KMS-11 (cell line): ENCODE measurements at regions not wholly inside any gene's neighbourhood (a gene's known extent, or its start where the extent isn't known, plus 50 kb on each side); places are given as distances from the start of the nearest gene placed in this dataset.

ENCODE experiments used
- H2AFZ ChIP-seq: fragments of 200-600 bp; sonication (generic); 2 replicates; pipeline ENCODE4 v1.6.1; 2016; ENCODE audit warnings: antibody characterized with exemption, mixed run types, low read depth
- H3K27ac ChIP-seq: fragments of 200-600 bp; sonication (generic); 2 replicates; pipeline ENCODE4 v1.6.1; 2016; ENCODE audit warnings: mild to moderate bottlenecking, mixed run types
- H3K27me3 ChIP-seq: fragments of 200-600 bp; sonication (generic); 2 replicates; pipeline ENCODE4 v1.6.1; 2017; ENCODE audit warnings: mild to moderate bottlenecking, low read depth, mixed run types, moderate library complexity; ENCODE audit not compliant: insufficient read depth
- H3K36me3 ChIP-seq: fragments of 200-600 bp; sonication (generic); 2 replicates; pipeline ENCODE4 v1.6.1; 2017; ENCODE audit warnings: mild to moderate bottlenecking, mixed run types; ENCODE audit not compliant: insufficient read depth
- H3K4me1 ChIP-seq: fragments of 200-600 bp; sonication (generic); 2 replicates; pipeline ENCODE4 v1.6.1; 2016; ENCODE audit warnings: mild to moderate bottlenecking, low read depth, mixed run types; ENCODE audit not compliant: poor library complexity, severe bottlenecking
- H3K4me2 ChIP-seq: fragments of 200-600 bp; sonication (generic); 2 replicates; pipeline ENCODE4 v1.7.0; 2016; ENCODE audit warnings: mild to moderate bottlenecking, mixed run types
- H3K4me3 ChIP-seq: fragments of 200-600 bp; sonication (generic); IDR thresholded peaks from 2 replicates; pipeline ENCODE4 v1.6.1; 2017; ENCODE audit warnings: low read depth, low read length, mixed read lengths; ENCODE audit not compliant: insufficient read depth
- H3K79me2 ChIP-seq: fragments of 200-600 bp; sonication (generic); 2 replicates; pipeline ENCODE4 v1.6.1; 2016; ENCODE audit warnings: low read depth, mixed run types; ENCODE audit not compliant: insufficient read depth
- H3K9ac ChIP-seq: fragments of 200-600 bp; sonication (generic); 2 replicates; pipeline ENCODE4 v1.6.1; 2016; ENCODE audit warnings: mild to moderate bottlenecking, mixed run types
- H4K20me1 ChIP-seq: fragments of 200-600 bp; sonication (generic); 2 replicates; pipeline ENCODE4 v1.6.1; 2016; ENCODE audit warnings: mild to moderate bottlenecking, mixed run types; ENCODE audit not compliant: insufficient read depth
- TF ChIP-seq, protein P1 (sequence below): fragments of 200-600 bp; sonication (generic); conservative IDR thresholded peaks from 2 replicates; pipeline ENCODE4 v1.6.1; 2017; ENCODE audit warnings: low read depth, mild to moderate bottlenecking, antibody characterized with exemption, low read length, moderate library complexity, mixed read lengths

GRCh38 chr10:128716181-128716580 lies 590.0 kb upstream of the MKI67 start:
- H3K27ac ChIP-seq, result no peak overlapping the region
- TF ChIP-seq, protein P1, sequence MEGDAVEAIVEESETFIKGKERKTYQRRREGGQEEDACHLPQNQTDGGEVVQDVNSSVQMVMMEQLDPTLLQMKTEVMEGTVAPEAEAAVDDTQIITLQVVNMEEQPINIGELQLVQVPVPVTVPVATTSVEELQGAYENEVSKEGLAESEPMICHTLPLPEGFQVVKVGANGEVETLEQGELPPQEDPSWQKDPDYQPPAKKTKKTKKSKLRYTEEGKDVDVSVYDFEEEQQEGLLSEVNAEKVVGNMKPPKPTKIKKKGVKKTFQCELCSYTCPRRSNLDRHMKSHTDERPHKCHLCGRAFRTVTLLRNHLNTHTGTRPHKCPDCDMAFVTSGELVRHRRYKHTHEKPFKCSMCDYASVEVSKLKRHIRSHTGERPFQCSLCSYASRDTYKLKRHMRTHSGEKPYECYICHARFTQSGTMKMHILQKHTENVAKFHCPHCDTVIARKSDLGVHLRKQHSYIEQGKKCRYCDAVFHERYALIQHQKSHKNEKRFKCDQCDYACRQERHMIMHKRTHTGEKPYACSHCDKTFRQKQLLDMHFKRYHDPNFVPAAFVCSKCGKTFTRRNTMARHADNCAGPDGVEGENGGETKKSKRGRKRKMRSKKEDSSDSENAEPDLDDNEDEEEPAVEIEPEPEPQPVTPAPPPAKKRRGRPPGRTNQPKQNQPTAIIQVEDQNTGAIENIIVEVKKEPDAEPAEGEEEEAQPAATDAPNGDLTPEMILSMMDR, result no peak
- no peaks in the 10 kb centered on the region for H3K4me1 ChIP-seq
- H3K79me2 ChIP-seq, result no peaks in the 10 kb centered on the region
- H3K36me3 ChIP-seq, result no peaks in the 10 kb centered on the region
- H3K9ac ChIP-seq, result no peak overlapping the region
- no peaks in the 10 kb centered on the region for H3K27me3 ChIP-seq
- H3K4me2 ChIP-seq, result no peak overlapping the region
- H4K20me1 ChIP-seq, result no peaks in the 10 kb centered on the region
- no peak overlapping the region for H2AFZ ChIP-seq
- H3K4me3 ChIP-seq, result no peak overlapping the region

GRCh38 chr10:128721963-128722445 lies 595.8 kb upstream of the MKI67 start:
- no peak overlapping the region for H3K27ac ChIP-seq

DNA sequence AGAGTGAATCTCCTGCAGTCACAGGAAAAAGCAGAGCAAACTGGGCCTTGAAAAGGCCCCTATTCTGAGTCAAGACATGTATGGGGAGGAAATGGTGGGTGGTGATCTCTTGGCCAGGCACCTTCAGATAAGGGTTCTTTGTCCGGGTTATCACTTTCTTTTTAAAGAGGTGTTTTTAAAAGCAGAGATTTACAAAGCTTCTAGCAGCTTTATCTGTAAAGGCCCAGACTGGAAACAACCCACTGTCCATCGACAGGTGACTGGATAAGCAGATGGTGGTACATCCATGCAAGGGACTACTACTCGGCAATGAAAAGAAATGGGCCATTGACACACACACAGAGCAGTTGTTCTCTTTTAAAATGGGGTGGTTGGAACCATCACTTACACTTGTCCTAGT lies 596.7 kb upstream of the MKI67 start:
- H3K79me2 ChIP-seq, result no peaks in the 10 kb centered on the region
- TF ChIP-seq, protein P1, result no peak
- H3K27me3 ChIP-seq, result no peaks in the 10 kb centered on the region

More at GRCh38 chr10:128721963-128722445, 595.8 kb upstream of the MKI67 start:
- TF ChIP-seq, protein P1, result no peak
- no peak overlapping the region for H3K4me2 ChIP-seq
- no peaks in the 10 kb centered on the region for H4K20me1 ChIP-seq
- H2AFZ ChIP-seq, result no peak overlapping the region
- no peak overlapping the region for H3K9ac ChIP-seq
- no peak overlapping the region for H3K4me3 ChIP-seq
- H3K27me3 ChIP-seq, result no peaks in the 10 kb centered on the region
- no peaks in the 10 kb centered on the region for H3K79me2 ChIP-seq
- H3K4me1 ChIP-seq, result peaks cover 9% of the 10 kb centered on the region
- H3K36me3 ChIP-seq, result no peaks in the 10 kb centered on the region

DNA sequence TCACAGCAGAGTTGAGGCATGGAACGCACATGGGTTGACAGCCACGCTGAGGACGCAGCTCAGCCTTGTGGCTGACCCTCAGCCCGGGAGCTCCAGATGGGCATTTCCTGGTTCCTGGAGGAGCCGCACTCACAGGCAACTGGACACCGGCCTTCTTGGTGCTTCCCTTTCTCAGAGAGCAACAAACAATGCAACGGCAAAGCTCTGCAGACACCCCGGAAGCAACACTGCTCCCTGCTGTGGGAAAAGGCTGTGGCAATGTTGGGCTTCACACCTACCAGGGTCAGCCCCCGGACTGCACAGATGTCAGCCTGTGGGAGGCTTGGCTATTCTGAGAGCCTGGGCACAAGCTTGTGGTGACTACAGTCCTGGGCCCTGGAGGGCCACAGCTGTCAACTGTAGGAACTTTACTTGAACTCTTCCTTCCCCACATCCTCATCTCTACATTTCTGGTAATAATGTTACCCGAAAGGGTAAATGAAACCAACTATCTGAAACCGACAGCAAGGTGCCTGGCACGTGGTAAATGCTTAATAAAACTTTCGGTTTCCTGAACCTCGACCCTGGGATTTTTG lies 597.5 kb upstream of the MKI67 start:
- no peaks in the 10 kb centered on the region for H3K36me3 ChIP-seq
- H3K4me1 ChIP-seq, result peaks cover 9% of the 10 kb centered on the region
- H3K27me3 ChIP-seq, result no peaks in the 10 kb centered on the region
- H3K27ac ChIP-seq, result no peak overlapping the region
- H3K4me2 ChIP-seq, result no peak overlapping the region
- H3K4me3 ChIP-seq, result no peak overlapping the region
- TF ChIP-seq, protein P1, result no peak
- H3K79me2 ChIP-seq, result no peaks in the 10 kb centered on the region
- no peak overlapping the region for H3K9ac ChIP-seq
- no peak overlapping the region for H2AFZ ChIP-seq
- H4K20me1 ChIP-seq, result no peaks in the 10 kb centered on the region

More for the DNA sequence above, 596.7 kb upstream of the MKI67 start:
- Histone ChIP-seq H3K4me2 (no peak overlapping the region), H3K27ac (no peak overlapping the region), H3K4me3 (no peak overlapping the region), H4K20me1 (no peaks in the 10 kb centered on the region), H3K9ac (no peak overlapping the region), H3K4me1 (peaks cover 9% of the 10 kb centered on the region), H2AFZ (no peak overlapping the region), H3K36me3 (no peaks in the 10 kb centered on the region)
